Smooth muscle cell (in vitro differentiated cells): ENCODE measurements at regions not wholly inside any gene's neighbourhood (a gene's known extent, or its start where the extent isn't known, plus 50 kb on each side); places are given as distances from the start of the nearest gene placed in this dataset.

ENCODE experiments used
- DNase-seq: peaks from one replicate; lab custom pipeline; 2025; ENCODE audit not compliant: unreplicated experiment; lab: John Stamatoyannopoulos, UW
- H2AFZ ChIP-seq: fragments of 200-600 bp; sonication (generic); 2 replicates; pipeline ENCODE4 v1.6.0; 2016; ENCODE audit warnings: antibody characterized with exemption, low read depth, mild to moderate bottlenecking
- H3F3A ChIP-seq: fragments of 200-600 bp; sonication (generic); 2 replicates; pipeline ENCODE4 v1.6.0; 2017; ENCODE audit warnings: antibody characterized with exemption, low read depth
- H3K27ac ChIP-seq: fragments of 200-600 bp; sonication (generic); 2 replicates; pipeline ENCODE4 v1.5.1; 2016; ENCODE audit warnings: low read depth, mild to moderate bottlenecking
- H3K27me3 ChIP-seq: fragments of 200-600 bp; sonication (generic); 2 replicates; pipeline ENCODE4 v1.6.1; 2016; ENCODE audit warnings: low read depth, mild to moderate bottlenecking
- H3K36me3 ChIP-seq: fragments of 200-600 bp; sonication (generic); 2 replicates; pipeline ENCODE4 v1.5.1; 2016; ENCODE audit warnings: low read depth
- H3K4me1 ChIP-seq: fragments of 200-600 bp; sonication (generic); 2 replicates; pipeline ENCODE4 v1.5.1; 2016; ENCODE audit warnings: low read depth
- H3K4me2 ChIP-seq: fragments of 200-600 bp; sonication (generic); 2 replicates; pipeline ENCODE4 v1.6.0; 2016; ENCODE audit warnings: mild to moderate bottlenecking
- H3K4me3 ChIP-seq: fragments of 200-600 bp; sonication (generic); 2 replicates; pipeline ENCODE4 v1.5.1; 2016; ENCODE audit warnings: mild to moderate bottlenecking
- H3K79me2 ChIP-seq: fragments of 200-600 bp; sonication (generic); 2 replicates; pipeline ENCODE4 v1.6.0; 2016; ENCODE audit warnings: low read depth, mild to moderate bottlenecking
- H3K9ac ChIP-seq: fragments of 200-600 bp; sonication (generic); 2 replicates; pipeline ENCODE4 v1.6.0; 2016; ENCODE audit warnings: low read depth
- H3K9me3 ChIP-seq: fragments of 200-600 bp; sonication (generic); replicated peaks from 2 replicates; pipeline ENCODE4 v1.5.1; 2016; ENCODE audit warnings: low read depth
- H4K20me1 ChIP-seq: fragments of 200-600 bp; sonication (generic); 2 replicates; pipeline ENCODE4 v1.6.0; 2016; ENCODE audit warnings: low read depth
- CTCF ChIP-seq: fragments of 200-600 bp; sonication (generic); IDR thresholded peaks from 2 replicates; pipeline ENCODE4 v1.5.1; 2017; ENCODE audit warnings: borderline replicate concordance, mild to moderate bottlenecking, antibody characterized with exemption; ENCODE audit not compliant: insufficient read depth, poor library complexity, severe bottlenecking
- WGBS: methylation state at CpG from one replicate; pipeline ENCODE4 v1.1.7; 2016; ENCODE audit warnings: low lambda C conversion rate; 5-methylcytosine and 5-hydroxymethylcytosine counted together

GRCh38 chr20:60857708-60858107 lies 394.4 kb upstream of the CDH4 start:
- Histone ChIP-seq H3F3A (no peaks in the 10 kb centered on the region), H3K27ac (no peak overlapping the region), H2AFZ (no peak overlapping the region), H3K9ac (no peak overlapping the region), H3K4me1 (no peaks in the 10 kb centered on the region), H3K27me3 (no peaks in the 10 kb centered on the region), H3K4me3 (no peak overlapping the region), H3K9me3 (no peaks in the 10 kb centered on the region), H3K36me3 (no peaks in the 10 kb centered on the region), H3K79me2 (no peaks in the 10 kb centered on the region), H4K20me1 (no peaks in the 10 kb centered on the region), H3K4me2 (no peak overlapping the region)
- 68% methylated on average over 6 of the region's 6 CpGs for WGBS
- TF ChIP-seq CTCF = no peak
- no peak for DNase-seq

- Histone ChIP-seq H3K4me2 (no peak overlapping the region), H3K9me3 (no peaks in the 10 kb centered on the region), H4K20me1 (no peaks in the 10 kb centered on the region), H3K27me3 (no peaks in the 10 kb centered on the region), H2AFZ (no peak overlapping the region), H3K9ac (no peak overlapping the region), H3K4me1 (no peaks in the 10 kb centered on the region), H3K36me3 (no peaks in the 10 kb centered on the region), H3F3A (no peaks in the 10 kb centered on the region), H3K27ac (no peak overlapping the region), H3K79me2 (no peaks in the 10 kb centered on the region), H3K4me3 (no peak overlapping the region)
- DNase-seq = no peak
- 79% methylated on average over 5 of the region's 5 CpGs for WGBS
- no peak for TF ChIP-seq CTCF
Measured at GRCh38 chr20:60862601-60863000, 389.5 kb upstream of the CDH4 start.

- no peak overlapping the region for H3K4me3 ChIP-seq
- no CpG with 5 or more reads among the region's 3 CpGs for WGBS
- TF ChIP-seq CTCF = no peak
- no peaks in the 10 kb centered on the region for H3K36me3 ChIP-seq
- H3F3A ChIP-seq = no peaks in the 10 kb centered on the region
- H3K9ac ChIP-seq = no peak overlapping the region
- H3K4me1 ChIP-seq = no peaks in the 10 kb centered on the region
- H2AFZ ChIP-seq = no peak overlapping the region
- H4K20me1 ChIP-seq = no peaks in the 10 kb centered on the region
- H3K4me2 ChIP-seq = no peak overlapping the region
- H3K9me3 ChIP-seq = no peaks in the 10 kb centered on the region
- H3K27ac ChIP-seq = no peak overlapping the region
- no peak for DNase-seq
- no peaks in the 10 kb centered on the region for H3K27me3 ChIP-seq
- no peaks in the 10 kb centered on the region for H3K79me2 ChIP-seq
Measured at GRCh38 chr20:60863548-60863947, 388.5 kb upstream of the CDH4 start.

GRCh38 chr20:60867589-60867988 lies 384.5 kb upstream of the CDH4 start:
- no peak for TF ChIP-seq CTCF
- H3K4me2 ChIP-seq = no peak overlapping the region
- no peaks in the 10 kb centered on the region for H3K9me3 ChIP-seq
- no peaks in the 10 kb centered on the region for H3K27me3 ChIP-seq
- H4K20me1 ChIP-seq = no peaks in the 10 kb centered on the region
- H2AFZ ChIP-seq = no peak overlapping the region
- WGBS = 95% methylated on average over 3 of the region's 3 CpGs
- no peaks in the 10 kb centered on the region for H3F3A ChIP-seq
- H3K9ac ChIP-seq = no peak overlapping the region
- no peak overlapping the region for H3K4me3 ChIP-seq
- no peaks in the 10 kb centered on the region for H3K4me1 ChIP-seq
- no peak overlapping the region for H3K27ac ChIP-seq
- no peaks in the 10 kb centered on the region for H3K36me3 ChIP-seq
- DNase-seq = no peak
- no peaks in the 10 kb centered on the region for H3K79me2 ChIP-seq
